Peyer's patch (tissue), 4 donors: ENCODE measurements at regions not wholly inside any gene's neighbourhood (a gene's known extent, or its start where the extent isn't known, plus 50 kb on each side); places are given as distances from the start of the nearest gene placed in this dataset.

Experiments used
- CTCF ChIP-seq, 6 experiments: fragments of 450-650 bp in 4 of 6; fragments of 200-600 bp in 2 of 6; sonication (generic) in 1 of 6; IDR thresholded peaks; one replicate each; pipeline ENCODE4 v1.5.1; 2017 to 2019; ENCODE audit warnings: antibody characterized with exemption in 6 of 6, mild to moderate bottlenecking in 3 of 6, moderate library complexity in 1 of 6
- POLR2A ChIP-seq, 2 donors: fragments of 450-650 bp; IDR thresholded peaks; one replicate each; pipeline ENCODE4 v1.5.1; 2017; ENCODE audit warnings: antibody characterized with exemption in 2 of 2, mild to moderate bottlenecking in 2 of 2, moderate library complexity in 2 of 2

DNA sequence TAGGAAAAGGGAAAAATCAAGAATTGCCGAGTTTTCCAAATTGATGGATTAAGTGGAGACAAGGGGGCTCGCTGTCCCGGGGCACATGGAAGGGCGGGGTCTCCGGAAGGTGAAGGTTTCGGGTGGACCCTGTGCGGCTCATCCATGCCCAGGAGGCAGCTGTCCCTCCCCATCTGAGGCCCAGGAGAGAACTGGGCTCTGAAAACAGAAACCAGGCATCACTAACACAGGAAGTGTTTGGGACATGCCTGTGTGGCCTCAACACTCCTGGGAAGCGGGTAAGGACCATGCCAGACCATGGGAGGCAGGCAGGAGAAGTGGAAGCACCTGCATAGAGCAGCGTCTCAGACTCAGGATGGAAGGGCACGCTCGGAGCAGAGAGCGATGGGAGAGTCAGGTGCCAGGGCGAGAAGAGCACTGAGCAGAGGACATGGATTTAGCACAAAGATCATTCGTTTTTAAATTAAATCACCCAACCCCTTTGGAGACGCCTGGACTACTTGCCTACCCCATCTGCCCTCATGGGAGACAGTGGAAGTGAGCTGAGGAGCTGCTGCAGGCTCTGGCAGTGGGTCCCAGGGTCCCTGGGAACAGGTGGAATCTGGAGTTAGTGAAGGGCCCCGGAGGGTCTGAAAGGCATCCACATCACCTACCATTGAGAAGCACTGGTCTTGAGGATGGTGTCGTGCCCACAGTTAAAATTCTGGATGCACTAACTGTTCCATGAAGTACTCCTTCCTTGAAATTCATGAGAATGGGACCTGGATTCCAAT, 183.2 kb upstream of the SOX1 start:
- TF ChIP-seq CTCF (IDR thresholded peaks at IDR 0.05), result no peak
- TF ChIP-seq POLR2A (IDR thresholded peaks at IDR 0.05), result no peak
